Gastrocnemius medialis (tissue), 4 donors: ENCODE measurements at regions not wholly inside any gene's neighbourhood (a gene's known extent, or its start where the extent isn't known, plus 50 kb on each side); places are given as distances from the start of the nearest gene placed in this dataset.

Source experiments
- POLR2A ChIP-seq, 2 donors: fragments of 450-650 bp; IDR thresholded peaks; one replicate each; pipeline ENCODE4 v1.6.1; 2017; ENCODE audit warnings: antibody characterized with exemption in 2 of 2, mild to moderate bottlenecking in 2 of 2, moderate library complexity in 2 of 2
- TF ChIP-seq, protein P1 (sequence below), 5 experiments: fragments of 450-650 bp in 3 of 5; fragments of 200-600 bp in 2 of 5; sonication (generic) in 2 of 5; IDR thresholded peaks in 4 of 5; conservative IDR thresholded peaks in 1 of 5; 1 replicate in 4 of 5; 2 replicates in 1 of 5; pipeline ENCODE4 v1.5.1; 2016 to 2019; ENCODE audit warnings: antibody characterized with exemption in 5 of 5, mild to moderate bottlenecking in 3 of 5, moderate library complexity in 3 of 5

DNA sequence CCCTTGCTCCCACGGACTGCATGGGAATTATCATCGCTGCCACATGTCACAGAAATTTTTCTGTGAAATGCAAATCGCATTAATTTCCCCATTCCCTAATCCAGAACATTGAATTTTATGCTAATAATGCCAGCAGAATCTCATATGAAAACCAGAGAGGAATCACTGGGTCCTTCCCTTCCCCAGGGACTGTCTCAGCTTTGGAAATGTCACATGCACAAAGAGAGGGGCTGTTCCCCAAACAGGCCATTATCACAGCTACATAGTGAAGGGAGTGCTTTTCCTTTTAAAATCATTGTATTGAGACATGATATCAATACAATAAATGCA is 954.5 kb downstream of the BRD1 start:
- TF ChIP-seq POLR2A (IDR thresholded peaks at IDR 0.05) = no peak
- TF ChIP-seq, protein P1, sequence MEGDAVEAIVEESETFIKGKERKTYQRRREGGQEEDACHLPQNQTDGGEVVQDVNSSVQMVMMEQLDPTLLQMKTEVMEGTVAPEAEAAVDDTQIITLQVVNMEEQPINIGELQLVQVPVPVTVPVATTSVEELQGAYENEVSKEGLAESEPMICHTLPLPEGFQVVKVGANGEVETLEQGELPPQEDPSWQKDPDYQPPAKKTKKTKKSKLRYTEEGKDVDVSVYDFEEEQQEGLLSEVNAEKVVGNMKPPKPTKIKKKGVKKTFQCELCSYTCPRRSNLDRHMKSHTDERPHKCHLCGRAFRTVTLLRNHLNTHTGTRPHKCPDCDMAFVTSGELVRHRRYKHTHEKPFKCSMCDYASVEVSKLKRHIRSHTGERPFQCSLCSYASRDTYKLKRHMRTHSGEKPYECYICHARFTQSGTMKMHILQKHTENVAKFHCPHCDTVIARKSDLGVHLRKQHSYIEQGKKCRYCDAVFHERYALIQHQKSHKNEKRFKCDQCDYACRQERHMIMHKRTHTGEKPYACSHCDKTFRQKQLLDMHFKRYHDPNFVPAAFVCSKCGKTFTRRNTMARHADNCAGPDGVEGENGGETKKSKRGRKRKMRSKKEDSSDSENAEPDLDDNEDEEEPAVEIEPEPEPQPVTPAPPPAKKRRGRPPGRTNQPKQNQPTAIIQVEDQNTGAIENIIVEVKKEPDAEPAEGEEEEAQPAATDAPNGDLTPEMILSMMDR (IDR thresholded peaks at IDR 0.05 in 4 of 5, conservative IDR thresholded peaks at IDR 0.05 in 1 of 5) = no peak
